Adrenal gland (tissue), 9 donors: ENCODE measurements at regions not wholly inside any gene's neighbourhood (a gene's known extent, or its start where the extent isn't known, plus 50 kb on each side); places are given as distances from the start of the nearest gene placed in this dataset.

ENCODE experiments used
- DNase-seq, 7 donors: peaks; one replicate each; pipeline ENCODE4 v3.0.0-alpha.2; 2019 to 2020
- H3K27ac ChIP-seq, 5 donors: fragments of 200-600 bp; sonication (generic) in 4 of 5; 1 replicate in 3 of 5; 2 replicates in 2 of 5; pipeline versions ENCODE4 v1.5.1 to v1.8.0; 2016 to 2020; ENCODE audit warnings: mild to moderate bottlenecking in 1 of 5
- H3K27me3 ChIP-seq: fragments of 200-600 bp; 2 replicates; pipeline ENCODE4 v1.8.0; 2021
- H3K36me3 ChIP-seq, 2 donors: fragments of 200-600 bp; replicated peaks in 1 of 2; 1 replicate in 1 of 2; 2 replicates in 1 of 2; pipeline versions ENCODE4 v1.5.1 to v1.8.0; 2018 to 2022
- H3K4me1 ChIP-seq, 2 donors: fragments of 200-600 bp; replicated peaks in 1 of 2; 1 replicate in 1 of 2; 2 replicates in 1 of 2; pipeline versions ENCODE4 v1.5.1 to v1.8.0; 2018 to 2021
- H3K4me3 ChIP-seq, 4 donors: fragments of 200-600 bp; sonication (generic) in 3 of 4; one replicate each; pipeline ENCODE4 v1.5.1; 2016 to 2018
- H3K9me3 ChIP-seq, 3 donors: fragments of 200-600 bp; sonication (generic) in 1 of 3; replicated peaks in 1 of 3; 1 replicate in 2 of 3; 2 replicates in 1 of 3; pipeline versions ENCODE4 v1.5.1 to v1.8.0; 2016 to 2021
- CTCF ChIP-seq, 6 experiments: fragments of 450-650 bp in 4 of 6; fragments of 200-600 bp in 2 of 6; sonication (generic) in 1 of 6; IDR thresholded peaks; 1 replicate in 5 of 6; 2 replicates in 1 of 6; pipeline versions ENCODE4 v1.5.1 to v1.8.0; 2016 to 2021; ENCODE audit warnings: antibody characterized with exemption in 6 of 6, mild to moderate bottlenecking in 2 of 6, moderate library complexity in 1 of 6
- POLR2A ChIP-seq, 2 donors: fragments of 450-650 bp; IDR thresholded peaks; one replicate each; pipeline ENCODE4 v1.6.1; 2017; ENCODE audit warnings: antibody characterized with exemption in 2 of 2, mild to moderate bottlenecking in 2 of 2, moderate library complexity in 1 of 2
- WGBS, 4 donors: extraction: QIAGEN DNeasy Blood & Tissue Kit in 2 of 4; methylation state at CpG; one replicate each; pipeline versions ENCODE4 v1.1.5 to v1.1.7; 2013 to 2017; 5-methylcytosine and 5-hydroxymethylcytosine counted together
- intact Hi-C, 2 donors: fragments of 100-400 bp; cut with DNase I; formaldehyde crosslinking; loops; one replicate each; pipeline versions ENCODE4 v1.14.1 to v1.15.0; 2022 to 2023
- donor health status: healthy with polysubstance abuse.
- donor health status: Bipolar disorder and iron deficiency.
- donor health status: DM: yes; HTN: yes; CAD: no.
- donor health status: DM: no; HTN: no; CAD: no.
- donor health status: DM: no; HTN: no; CAD: no.

- no peaks in the 10 kb centered on the region for H3K4me1 ChIP-seq
- no peak for TF ChIP-seq POLR2A (IDR thresholded peaks at IDR 0.05)
- TF ChIP-seq CTCF (IDR thresholded peaks at IDR 0.05), result no peak
- no peak overlapping the region for H3K4me3 ChIP-seq
- DNase-seq, result no peak
- intact Hi-C loops, result no loop called here
- H3K27me3 ChIP-seq, result no peaks in the 10 kb centered on the region
- H3K9me3 ChIP-seq, result peaks cover 0 to 10% (median 0%) of the 10 kb centered on the region in 3 donors
- no peak overlapping the region for H3K27ac ChIP-seq
- peaks cover 0 to 4% of the 10 kb centered on the region in 2 donors for H3K36me3 ChIP-seq
Measured at GRCh38 chr2:51760441-51760840, 728.5 kb upstream of the NRXN1 start.

- Histone ChIP-seq H3K9me3 (no peaks in the 10 kb centered on the region), H3K36me3 (no peaks in the 10 kb centered on the region), H3K27me3 (no peaks in the 10 kb centered on the region), H3K4me1 (no peaks in the 10 kb centered on the region), H3K4me3 (no peak overlapping the region), H3K27ac (no peak overlapping the region)
- intact Hi-C loops, result no loop called here
- DNase-seq, result no peak
- no peak for TF ChIP-seq CTCF (IDR thresholded peaks at IDR 0.05)
- no peak for TF ChIP-seq POLR2A (IDR thresholded peaks at IDR 0.05)
- WGBS, 4 donors, result 57 to 67% (median 57%) methylated on average over 1 of the region's 1 CpG
Measured at GRCh38 chr2:51758081-51758480, 726.1 kb upstream of the NRXN1 start.

GRCh38 chr2:51734115-51734514, 702.2 kb upstream of the NRXN1 start:
- WGBS, 4 donors, result 86 to 98% (median 87%) methylated on average over 1 of the region's 1 CpG
- no peaks in the 10 kb centered on the region for H3K9me3 ChIP-seq
- H3K4me3 ChIP-seq, result no peak overlapping the region
- no peak overlapping the region for H3K27ac ChIP-seq
- intact Hi-C loops, result no loop called here
- H3K36me3 ChIP-seq, result no peaks in the 10 kb centered on the region
- no peak for DNase-seq
- H3K27me3 ChIP-seq, result no peaks in the 10 kb centered on the region
- TF ChIP-seq POLR2A (IDR thresholded peaks at IDR 0.05) (no peak), CTCF (IDR thresholded peaks at IDR 0.05) (no peak)
- no peaks in the 10 kb centered on the region for H3K4me1 ChIP-seq

- intact Hi-C loops, result no loop called here
- 0 to 34% (median 9%) methylated on average over 1 of the region's 1 CpG for WGBS, 4 donors
Measured at GRCh38 chr2:51723691-51724090, 691.8 kb upstream of the NRXN1 start.

More at GRCh38 chr2:51723691-51724090, 691.8 kb upstream of the NRXN1 start:
- Histone ChIP-seq H3K27me3 (no peaks in the 10 kb centered on the region), H3K4me1 (no peaks in the 10 kb centered on the region), H3K9me3 (peaks cover 0 to 4% (median 0%) of the 10 kb centered on the region in 3 donors), H3K36me3 (no peaks in the 10 kb centered on the region), H3K27ac (no peak overlapping the region), H3K4me3 (no peak overlapping the region)
- DNase-seq, result no peak
- TF ChIP-seq POLR2A (IDR thresholded peaks at IDR 0.05) (no peak), CTCF (IDR thresholded peaks at IDR 0.05) (no peak)
